GM12801 (cell line): ENCODE measurements at regions not wholly inside any gene's neighbourhood (a gene's known extent, or its start where the extent isn't known, plus 50 kb on each side); places are given as distances from the start of the nearest gene placed in this dataset.

Experiments used
- CTCF ChIP-seq: IDR thresholded peaks from one replicate; pipeline ENCODE4 v1.5.1; 2011; ENCODE audit warnings: control low read depth; ENCODE audit not compliant: insufficient read length; ENCODE audit errors: extremely low read depth

GRCh38 chr6:12584631-12585405, 131.7 kb upstream of the PHACTR1 start:
- no peak for TF ChIP-seq CTCF

- no peak for TF ChIP-seq CTCF
These were observed 131.0 kb upstream of the PHACTR1 start for GRCh38 chr6:12585497-12585958.

- no peak for TF ChIP-seq CTCF
These were observed 129.7 kb upstream of the PHACTR1 start for GRCh38 chr6:12586721-12587480.

- no peak for TF ChIP-seq CTCF
These were observed 125.7 kb upstream of the PHACTR1 start for GRCh38 chr6:12590901-12591300.

GRCh38 chr6:12592634-12593033, 123.9 kb upstream of the PHACTR1 start:
- no peak for TF ChIP-seq CTCF

- TF ChIP-seq CTCF = no peak
These were observed 122.6 kb upstream of the PHACTR1 start for GRCh38 chr6:12593771-12594529.

- TF ChIP-seq CTCF = no peak
These were observed 122.1 kb upstream of the PHACTR1 start for GRCh38 chr6:12594530-12594893.
